GM12865 (cell line): ENCODE measurements at regions not wholly inside any gene's neighbourhood (a gene's known extent, or its start where the extent isn't known, plus 50 kb on each side); places are given as distances from the start of the nearest gene placed in this dataset.

Experiments
- DNase-seq: peaks from one replicate; pipeline ENCODE4 v3.0.0; 2010; ENCODE audit warnings: low read depth
- H3K4me3 ChIP-seq: 2 replicates; pipeline ENCODE4 v1.5.1; 2011; ENCODE audit warnings: mild to moderate bottlenecking, low read depth, low read length, control low read depth
- CTCF ChIP-seq: IDR thresholded peaks from 2 replicates; pipeline ENCODE4 v1.5.1; 2011; ENCODE audit warnings: low read length, control low read depth, low read depth, inconsistent platforms; ENCODE audit not compliant: insufficient read depth; ENCODE audit errors: missing control alignments

DNA sequence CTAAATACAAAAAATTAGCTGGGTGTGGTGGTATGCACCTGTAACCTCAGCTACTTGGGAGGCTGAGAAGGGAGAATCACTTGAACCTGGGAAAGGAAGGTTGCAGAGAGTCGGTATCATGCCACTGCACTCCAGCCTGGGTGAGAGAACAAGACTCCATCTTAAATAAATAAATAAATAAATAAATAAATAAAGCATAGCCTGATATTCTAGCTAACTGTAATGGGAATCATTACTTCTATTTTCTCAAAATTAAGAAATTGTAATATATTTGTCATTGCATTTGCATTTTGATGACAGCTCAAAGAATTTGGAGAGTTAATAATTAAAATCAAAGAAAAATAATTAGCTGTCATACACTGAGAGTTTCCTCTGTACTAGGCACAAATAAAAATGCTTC lies 561.1 kb downstream of the EFNB2 start:
- no peak for TF ChIP-seq CTCF
- no peak for DNase-seq
- no peak overlapping the region for H3K4me3 ChIP-seq

GRCh38 chr13:105972811-105973590 lies 562.5 kb downstream of the EFNB2 start:
- H3K4me3 ChIP-seq, result no peak overlapping the region
- TF ChIP-seq CTCF, result no peak
- DNase-seq, result no peak

DNA sequence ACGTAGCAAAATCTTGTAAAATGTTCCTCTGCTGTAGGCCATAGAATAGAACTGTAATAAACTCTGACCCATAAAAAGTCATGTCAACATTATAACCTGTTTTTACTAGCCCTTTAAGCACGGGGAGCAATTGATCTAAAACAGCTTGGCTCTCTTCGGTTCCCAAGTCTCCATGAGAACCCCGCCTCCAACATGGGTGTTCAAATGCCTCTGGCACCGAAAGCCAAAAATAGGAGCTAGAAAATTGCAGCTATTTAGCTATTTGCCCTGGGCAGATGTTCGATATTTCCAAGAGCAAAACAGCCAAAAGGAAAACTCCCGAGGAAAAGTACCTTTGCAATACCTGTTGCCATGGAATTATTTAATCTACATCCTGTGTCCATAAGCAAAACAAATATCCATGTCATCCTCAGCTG lies 563.1 kb downstream of the EFNB2 start:
- DNase-seq, result no peak
- no peak overlapping the region for H3K4me3 ChIP-seq
- no peak for TF ChIP-seq CTCF

DNA sequence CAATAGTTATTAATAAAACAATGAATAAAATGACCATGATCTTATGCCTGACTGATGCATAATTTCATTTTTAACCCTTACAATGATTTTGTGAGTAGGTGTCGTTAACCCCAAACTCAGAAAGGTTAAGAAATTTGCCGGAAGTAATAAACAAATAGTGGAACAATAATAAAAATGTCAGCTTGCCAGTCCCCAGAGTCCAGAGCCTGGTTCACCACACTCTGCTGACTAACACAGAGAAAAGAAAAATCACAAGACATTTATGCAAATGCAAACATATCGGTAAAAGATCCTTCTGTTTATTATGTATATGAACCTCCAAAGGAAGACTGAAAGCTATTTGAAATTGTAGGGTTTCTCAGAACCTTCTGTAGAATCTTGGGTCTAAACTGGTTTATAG lies 563.7 kb downstream of the EFNB2 start:
- TF ChIP-seq CTCF, result no peak

DNA sequence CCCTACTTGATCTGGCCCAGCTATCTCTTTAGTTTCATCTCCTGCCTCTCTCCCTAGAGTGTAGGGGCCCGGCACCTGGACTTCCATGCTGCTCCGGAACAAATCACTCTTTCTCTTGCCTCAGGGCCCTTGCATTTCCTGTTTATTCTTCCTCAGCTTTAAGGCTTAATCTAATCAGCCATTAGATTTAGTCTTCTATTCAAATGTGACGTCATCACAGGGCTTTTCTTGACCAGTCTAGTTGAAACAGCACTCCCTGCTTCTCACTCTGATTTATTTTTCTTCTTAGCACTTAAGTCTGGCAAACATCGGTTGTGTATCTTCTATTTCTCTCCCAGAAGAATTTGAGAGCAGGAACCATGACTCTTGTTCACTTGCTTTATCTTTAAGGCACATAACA lies 564.1 kb downstream of the EFNB2 start:
- no peak for TF ChIP-seq CTCF
- H3K4me3 ChIP-seq, result no peak overlapping the region
- DNase-seq, result no peak

More for the DNA sequence above, 563.7 kb downstream of the EFNB2 start:
- no peak overlapping the region for H3K4me3 ChIP-seq
- no peak for DNase-seq

DNA sequence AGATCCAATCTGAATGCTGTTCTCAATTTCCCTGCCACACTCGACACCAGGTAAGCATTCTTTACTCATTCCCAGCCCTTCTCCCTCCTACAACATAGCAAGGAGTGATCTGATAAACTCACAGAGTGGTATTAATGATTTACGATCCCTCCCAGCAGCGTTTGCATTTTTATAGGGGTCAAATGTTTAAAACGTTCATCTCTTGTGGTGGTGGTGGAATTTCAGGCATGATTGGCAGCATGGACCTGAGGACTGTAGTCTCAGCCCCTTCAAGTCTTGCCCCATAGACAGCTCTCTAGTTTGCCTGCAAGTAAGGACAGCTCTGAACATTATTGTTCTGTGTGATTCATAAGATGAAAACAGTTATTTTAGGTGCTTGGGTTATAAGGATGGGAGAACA lies 565.7 kb downstream of the EFNB2 start:
- DNase-seq, result no peak
- no peak overlapping the region for H3K4me3 ChIP-seq
- TF ChIP-seq CTCF, result no peak

- no peak for DNase-seq
- no peak overlapping the region for H3K4me3 ChIP-seq
- TF ChIP-seq CTCF, result no peak
Measured at GRCh38 chr13:105965910-105966309, 569.6 kb downstream of the EFNB2 start.
